ENCODE measurements at regions not wholly inside any gene's neighbourhood (a gene's known extent, or its start where the extent isn't known, plus 50 kb on each side); places are given as distances from the start of the nearest gene placed in this dataset.
"Not testable (repeated sequence)": the region's sequence is repeated elsewhere in the genome, so short reads cannot be mapped to it uniquely, and the experiment has no call there.

DNA sequence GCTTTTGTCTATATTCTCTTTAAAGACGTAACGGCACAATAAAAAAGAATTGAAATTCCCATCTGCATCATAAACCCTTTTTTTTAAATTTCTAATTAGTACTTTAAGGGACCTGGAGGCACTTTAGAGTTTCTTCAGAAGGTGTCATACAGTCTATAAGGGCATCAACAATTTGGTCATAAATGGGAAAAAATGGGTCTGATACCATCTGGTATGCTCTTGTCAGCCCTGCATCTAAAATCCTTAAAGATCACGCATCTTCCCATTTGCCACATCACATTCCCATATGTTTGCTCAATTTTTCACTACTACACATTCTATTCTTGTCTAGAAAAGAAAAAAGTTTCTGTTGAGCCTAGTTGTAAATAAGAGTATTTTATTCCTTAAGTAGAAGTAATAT lies 53.8 kb downstream of the COX7C start:
- DNase-seq, result no peak

DNA sequence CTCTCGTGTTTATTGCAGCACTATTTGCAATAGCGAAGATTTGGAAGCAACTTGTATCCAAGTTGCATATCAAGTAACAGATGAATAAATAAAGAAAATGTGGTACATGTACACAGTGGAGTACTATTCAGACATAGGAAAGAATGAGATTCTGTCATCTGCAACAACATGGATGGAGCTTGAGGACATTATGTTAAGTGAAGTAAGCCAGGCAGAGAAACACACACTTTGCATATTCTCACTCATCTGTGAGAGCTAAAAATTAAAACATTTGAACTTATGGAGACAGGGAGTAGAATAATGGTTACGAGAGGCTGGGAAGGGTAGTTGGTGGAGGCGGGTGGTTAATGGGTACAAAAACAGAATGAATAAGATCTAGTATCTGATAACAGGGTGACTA lies 56.3 kb downstream of the COX7C start:
- DNase-seq, result no peak

DNA sequence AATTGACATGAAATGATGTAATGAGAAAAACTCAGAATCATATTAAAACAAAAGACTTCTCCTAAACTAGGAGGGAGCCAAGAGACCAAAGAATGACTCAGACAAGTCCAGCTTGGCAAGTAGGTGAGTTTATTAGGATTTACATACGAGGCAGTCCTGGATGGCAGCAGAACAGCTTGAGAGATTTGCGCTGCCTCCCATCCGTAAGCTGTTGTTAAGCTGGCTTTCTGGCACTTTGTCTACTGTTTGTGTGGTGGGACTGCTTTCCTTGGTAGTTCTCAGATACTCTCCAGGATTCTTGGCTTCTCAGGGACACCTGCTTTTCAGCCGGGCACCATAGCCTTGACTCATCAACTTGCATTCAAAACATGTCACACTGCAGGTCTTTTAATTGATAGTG lies 57.6 kb downstream of the COX7C start:
- no peak for DNase-seq

DNA sequence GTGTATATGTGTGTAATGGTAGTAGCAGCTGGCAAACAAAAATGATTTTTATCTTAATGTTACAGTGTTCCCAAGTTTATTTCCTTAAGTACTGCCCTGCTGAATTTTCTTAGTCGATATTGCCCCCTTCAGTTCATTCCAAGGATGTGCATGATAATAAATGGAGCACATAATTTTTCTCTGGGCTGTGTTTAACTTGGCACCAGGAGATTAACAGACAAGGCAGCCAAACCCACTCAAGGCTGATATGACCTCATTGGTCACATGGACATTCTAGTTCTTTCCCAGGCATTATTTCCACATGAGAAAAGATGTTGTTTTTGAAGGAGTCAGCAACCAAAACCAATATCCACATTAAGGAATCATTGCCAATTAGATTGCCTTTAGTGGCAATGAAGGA lies 61.8 kb downstream of the COX7C start:
- peak; percentile 67 for DNase-seq

DNA sequence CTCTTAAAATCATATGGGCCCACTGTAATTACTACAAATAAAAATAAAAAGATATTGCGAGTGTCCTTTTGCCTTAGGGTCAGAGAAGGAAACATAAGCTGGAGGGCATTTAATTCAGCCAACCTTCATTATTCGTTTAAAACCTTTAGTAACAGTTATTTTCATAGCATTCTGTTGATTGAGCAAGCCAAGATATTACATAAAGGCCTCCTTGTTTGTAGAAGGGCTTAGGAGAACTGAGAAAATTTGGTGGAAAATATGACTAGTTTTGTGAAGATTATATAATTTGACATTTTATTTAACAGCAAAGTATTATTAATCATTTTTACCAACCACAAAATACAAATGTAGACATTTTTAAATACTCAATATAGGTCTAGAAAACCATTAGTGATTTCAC lies 62.2 kb downstream of the COX7C start:
- no peak for DNase-seq

DNA sequence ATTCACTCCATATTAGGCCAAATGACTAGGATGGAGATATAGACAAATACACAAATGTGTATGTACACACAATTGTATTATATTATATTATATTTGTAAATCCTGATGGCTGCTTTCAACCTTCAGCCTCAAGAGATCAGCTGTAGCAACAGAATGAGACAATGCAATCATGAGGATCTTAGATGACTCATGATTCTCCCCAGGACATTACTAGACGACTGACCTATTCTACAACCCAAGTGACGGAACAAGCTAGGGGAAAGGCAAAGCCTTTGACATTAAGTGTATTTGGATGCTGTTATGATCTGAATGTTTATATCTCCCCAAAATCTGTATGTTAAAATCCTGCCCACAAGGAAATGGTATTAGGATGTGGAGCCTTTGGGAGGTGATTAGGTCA lies 66.5 kb downstream of the COX7C start:
- no peak for DNase-seq

DNA sequence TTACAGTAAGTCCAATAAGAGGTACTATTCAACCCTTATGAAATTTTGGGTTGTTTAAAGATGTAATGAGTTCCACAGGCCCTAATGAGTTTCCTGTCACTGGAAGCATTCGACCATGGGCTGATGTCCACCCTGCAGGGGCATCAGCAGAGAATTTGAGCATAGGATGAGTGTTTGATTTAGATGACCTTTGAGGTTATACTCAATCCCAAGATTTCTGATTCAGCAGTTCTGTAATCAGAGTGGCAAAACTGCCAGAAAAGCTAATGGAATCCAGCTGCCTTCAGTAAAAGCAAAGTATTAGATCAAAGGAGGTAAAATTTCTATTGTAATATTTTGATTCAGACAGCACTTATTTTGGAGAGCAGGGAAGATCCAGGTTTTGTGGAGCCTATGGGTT lies 68.3 kb downstream of the COX7C start:
- no peak for DNase-seq

DNA sequence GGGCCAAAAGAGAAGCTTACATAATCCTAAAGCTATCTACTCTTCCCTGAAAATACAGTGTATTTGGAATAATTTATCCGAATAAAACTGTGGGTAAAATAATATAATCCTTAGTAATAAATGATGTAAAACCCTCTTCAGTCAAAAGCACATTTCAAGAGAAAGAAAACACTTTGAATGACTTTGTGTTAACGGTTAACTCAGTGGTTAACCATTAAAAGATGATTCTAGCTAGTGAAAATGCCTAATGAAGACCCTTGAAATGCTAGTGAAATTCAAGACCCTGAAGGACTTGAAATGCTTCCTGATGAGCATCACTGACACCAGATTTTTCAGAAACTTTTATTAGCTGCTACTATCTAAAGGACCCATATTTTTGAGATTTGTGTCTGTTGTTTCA lies 70.7 kb downstream of the COX7C start:
- DNase-seq, result no peak

DNA sequence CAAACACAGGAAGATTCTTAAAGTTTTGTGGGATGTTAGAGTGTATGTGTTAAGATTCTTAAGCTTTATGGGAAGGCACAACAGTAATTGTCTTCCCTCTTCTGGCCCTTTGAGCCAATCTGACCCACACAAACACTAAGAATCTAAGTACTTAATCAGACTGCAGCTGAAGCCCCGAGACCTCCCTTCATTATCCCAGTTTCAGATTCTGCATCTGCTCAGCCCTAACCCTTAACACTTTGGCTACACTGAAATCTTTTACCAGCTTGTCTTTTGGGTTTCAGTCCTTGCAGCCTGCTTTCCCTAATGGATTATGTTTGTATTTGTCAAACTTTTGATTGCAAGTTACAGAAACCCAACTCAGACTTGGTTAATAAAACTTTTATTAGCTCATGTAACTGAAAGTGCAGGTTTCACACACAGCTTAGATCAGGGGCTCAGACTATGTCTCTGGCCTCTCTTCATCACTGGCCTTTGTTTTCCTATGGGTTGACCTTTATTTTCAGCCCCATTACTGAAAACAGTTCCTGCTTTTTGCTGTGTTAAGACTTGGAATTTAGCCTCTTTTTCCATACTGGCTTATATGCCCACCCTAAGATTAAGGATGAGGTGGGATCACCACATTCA lies 71.5 kb downstream of the COX7C start:
- DNase-seq, result no peak

DNA sequence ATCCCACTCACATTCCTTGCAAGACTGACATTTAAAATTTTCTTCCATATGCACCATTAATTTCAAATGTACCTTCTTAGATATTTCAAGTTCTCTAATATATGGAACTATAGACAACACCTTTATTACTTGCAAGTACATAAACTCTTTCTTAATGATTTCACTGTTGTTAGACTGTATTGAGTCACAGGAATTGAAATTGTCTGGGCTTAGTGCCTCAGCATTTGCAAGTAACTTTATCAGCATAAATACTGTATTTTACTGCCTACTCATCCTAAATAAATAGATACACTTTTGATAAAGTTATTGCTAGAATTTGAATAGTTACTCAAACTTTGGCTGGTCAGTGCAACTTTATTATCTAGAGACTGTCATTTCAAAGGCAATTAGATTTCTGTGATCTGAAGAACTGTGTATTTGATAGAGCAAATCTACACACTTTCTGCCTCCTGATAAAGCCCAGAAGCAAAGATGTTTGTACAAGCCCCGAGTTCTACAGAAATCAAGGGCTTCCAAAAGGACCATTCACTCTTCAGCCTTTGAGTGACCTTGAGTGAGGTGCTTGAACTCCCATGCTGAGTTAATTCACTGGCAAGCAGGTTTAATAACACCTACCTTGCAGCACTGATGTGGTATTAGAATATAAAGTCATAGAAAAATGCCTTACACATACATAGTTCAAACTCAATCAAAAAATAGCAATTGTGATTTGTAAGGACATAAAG lies 91.6 kb downstream of the COX7C start:
- DNase-seq, result no peak

DNA sequence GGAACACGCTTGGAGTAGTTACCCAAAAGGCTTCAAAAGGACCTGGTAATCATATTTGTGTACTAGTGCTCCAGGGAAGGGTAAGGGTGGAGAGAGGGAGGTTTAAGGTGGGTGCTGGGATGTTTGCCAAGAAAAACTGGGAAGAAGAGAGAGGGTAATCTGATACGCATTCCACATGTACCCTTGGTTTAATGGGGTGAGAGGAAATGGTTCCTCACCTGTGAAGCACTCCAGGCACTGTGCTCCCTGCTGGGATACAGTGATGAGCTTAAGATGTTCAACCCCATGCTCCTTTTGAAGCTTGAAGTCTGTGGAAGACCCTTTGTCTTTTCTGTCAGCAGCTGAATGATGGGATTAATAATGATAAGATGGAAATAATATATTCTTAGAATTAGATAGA lies 98.4 kb downstream of the COX7C start:
- no peak for DNase-seq

DNA sequence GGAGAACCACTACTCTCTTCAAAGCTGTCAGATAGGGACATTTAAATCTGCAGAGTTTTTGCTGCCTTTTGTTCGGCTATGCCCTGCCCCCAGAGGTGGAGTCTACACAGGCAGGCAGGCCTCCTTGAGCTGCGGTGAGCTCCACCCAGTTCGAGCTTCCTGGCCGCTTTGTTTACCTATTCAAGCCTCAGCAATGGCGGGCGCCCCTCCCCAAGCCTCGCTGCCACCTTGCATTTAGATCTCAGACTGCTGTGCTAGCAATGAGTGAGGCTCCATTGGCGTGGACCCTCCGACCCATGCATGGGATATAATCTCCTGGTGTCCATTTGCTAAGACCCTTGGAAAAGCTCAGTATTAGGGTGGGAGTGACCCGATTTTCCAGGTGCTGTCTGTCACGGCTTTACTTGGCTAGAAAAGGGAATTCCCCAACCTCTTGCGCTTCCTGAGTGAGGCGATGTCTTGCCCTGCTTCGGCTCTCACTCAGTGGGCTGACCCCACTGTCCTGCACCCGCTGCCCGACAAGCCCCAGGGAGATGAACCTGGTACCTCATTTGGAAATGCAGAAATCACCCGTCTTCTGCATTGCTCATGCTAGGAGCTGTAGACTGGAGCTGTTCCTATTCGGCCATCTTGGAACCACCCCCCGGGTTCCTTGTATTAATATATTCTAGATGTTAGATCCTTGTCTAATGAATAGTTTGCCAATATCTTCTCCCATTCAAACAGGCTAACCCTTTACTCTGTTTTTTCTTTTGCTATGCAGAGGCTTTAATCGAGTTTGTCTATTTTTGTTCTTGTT lies 113.8 kb downstream of the COX7C start:
- not testable (repeated sequence) for DNase-seq

DNA sequence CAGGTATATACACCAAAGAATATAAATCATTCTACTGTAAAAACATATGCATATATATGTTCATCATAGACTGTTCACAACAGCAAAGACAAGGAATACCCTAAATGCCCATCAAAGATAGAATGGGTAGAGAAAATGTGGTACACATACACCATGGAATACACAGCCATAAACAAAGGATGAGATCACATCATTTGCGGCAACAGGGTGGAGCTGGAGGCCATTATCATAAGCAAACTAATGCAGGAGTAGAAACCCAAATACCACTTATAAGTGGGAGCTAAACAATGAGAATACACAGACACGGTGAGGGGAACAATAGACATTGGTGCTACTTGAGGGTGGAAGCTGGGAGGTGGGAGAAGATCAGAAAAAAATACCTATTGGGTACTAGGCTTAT lies 117.6 kb downstream of the COX7C start:
- no peak for DNase-seq

DNA sequence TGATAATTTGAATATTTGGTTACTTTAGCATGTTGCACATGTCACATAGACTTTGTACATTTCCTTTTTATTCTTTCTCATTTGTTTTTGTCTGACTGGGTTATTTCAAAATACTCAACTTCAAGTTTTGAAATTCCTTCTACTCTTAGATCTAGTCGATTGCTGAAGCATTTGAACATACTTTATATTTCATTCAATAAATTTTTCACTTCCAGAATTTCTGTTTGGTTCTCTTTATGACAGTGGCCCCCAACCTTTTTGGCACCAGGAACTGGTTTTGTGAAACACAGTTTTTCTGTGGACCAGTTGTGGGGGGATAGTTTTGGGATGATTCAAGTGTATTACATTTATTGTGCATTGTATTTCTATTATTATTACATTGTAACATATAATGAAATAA lies 119.8 kb downstream of the COX7C start:
- no peak for DNase-seq

DNA sequence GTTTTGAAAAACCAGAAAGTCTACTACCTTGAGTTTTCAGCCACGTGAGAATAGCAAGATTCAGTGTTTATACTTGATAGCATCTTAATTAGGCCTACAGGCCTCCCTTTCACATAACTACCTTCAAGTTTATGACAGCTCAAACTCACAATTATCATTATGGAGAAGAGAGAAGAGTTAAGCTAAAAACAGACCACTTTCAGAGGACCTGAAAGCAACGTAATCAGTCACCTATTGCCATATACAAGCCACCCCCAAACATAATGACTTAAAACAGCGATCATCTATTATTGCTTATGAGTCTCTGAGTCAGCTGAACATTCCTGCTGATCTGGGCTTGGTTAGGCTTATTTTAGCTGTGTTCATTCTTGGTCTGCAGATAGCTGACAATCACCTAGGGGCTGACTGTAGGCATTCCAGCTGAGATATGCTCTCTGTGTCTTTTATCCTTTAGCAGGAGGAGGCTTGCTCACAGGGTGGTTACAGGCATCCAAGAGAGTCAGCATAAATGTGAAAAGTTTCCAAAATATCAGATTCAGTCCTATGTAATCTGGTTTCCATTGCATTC lies 130.9 kb downstream of the COX7C start:
- no peak for DNase-seq

DNA sequence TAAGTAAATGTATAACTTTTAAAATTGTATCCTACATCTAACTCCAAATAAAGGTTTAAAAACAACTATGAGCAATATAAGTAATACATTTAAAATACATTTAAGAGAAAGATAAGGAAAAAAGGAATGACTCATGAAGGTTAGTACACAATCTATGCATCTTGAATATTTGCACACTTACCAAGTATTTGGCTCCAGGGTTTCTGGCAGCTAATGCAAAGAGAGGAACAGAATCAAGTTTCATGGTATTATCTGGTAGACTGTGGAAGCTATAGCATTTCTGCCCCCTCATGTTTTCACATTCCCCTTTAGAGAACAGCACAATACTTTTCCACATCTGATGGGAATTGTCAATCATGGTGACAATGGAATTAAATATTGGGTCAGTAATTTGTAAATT lies 132.1 kb downstream of the COX7C start:
- DNase-seq, result no peak

DNA sequence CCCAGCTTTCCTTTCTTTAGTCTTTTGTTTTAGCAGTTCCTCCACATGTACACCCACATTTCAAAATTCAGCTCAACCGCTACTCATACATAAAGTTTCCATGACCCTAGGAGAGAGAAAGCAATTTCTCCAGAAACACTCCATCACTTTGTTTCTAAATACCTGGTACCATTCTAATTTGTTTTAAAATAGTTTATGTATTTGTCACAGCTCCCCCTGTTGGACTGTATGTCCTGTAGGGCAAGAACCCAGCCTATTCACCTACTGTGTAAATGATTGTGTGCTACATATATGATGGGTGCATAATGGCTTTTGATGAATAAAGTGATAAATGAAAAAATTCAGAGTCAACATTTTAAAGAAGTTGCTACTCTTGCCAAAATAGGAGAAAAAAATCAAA lies 139.1 kb downstream of the COX7C start:
- DNase-seq, result no peak

DNA sequence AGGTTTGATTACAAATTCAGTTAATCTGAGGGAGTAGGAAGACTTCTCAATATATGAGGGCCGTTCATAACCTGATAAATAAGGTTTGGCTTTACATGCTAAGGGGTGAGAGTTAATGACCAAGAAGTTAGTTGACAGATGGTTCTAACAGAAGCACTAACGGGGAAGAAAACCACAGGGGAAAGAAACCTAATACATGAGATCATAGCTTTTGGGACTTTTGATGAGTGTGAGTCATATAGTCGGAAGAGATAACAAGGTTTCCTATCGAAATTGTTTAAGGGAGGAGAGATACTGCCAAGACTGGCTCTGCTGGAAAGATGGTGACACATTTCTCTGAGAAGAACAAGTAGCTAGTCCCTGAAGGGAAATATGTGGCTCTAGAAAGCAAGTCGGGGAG lies 140.1 kb downstream of the COX7C start:
- DNase-seq, result no peak

DNA sequence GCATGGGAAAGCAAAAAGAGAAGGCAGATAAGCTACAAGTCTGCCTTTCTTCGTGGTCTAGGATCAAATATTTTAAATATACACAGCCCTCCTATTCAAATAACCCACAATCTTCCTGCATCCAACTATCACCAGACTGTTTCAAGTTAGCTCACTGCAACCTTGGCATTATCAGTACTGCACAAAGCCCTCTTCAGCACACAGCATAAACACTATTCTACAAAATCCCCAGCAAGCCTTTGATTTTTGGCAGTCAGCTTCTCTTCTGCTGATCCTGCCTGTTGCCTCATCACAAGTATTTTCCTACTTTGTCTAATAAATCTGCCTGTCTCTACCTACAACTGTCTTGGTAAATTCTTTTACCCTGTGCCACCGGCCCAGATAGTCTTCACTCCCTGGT lies 142.9 kb downstream of the COX7C start:
- DNase-seq, result no peak

DNA sequence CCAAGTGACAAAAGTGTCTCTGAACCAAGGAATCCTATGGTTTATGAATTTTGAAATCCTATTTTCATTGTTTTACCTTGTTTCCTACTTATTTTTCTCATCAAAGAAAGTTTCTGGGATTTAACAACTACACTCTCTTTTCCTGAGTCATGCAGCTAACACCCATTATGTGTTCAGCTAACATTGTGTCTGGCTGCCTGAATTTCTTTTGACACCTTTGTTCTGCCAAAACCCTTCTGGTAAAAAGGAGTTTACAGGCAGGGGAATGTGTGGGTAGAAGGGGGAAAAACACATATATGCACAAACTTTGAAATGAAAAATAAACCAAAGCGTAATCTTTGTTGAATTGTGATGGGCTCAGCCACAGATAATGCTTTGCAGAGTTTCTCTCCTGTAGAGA lies 146.2 kb downstream of the COX7C start:
- DNase-seq, result no peak

DNA sequence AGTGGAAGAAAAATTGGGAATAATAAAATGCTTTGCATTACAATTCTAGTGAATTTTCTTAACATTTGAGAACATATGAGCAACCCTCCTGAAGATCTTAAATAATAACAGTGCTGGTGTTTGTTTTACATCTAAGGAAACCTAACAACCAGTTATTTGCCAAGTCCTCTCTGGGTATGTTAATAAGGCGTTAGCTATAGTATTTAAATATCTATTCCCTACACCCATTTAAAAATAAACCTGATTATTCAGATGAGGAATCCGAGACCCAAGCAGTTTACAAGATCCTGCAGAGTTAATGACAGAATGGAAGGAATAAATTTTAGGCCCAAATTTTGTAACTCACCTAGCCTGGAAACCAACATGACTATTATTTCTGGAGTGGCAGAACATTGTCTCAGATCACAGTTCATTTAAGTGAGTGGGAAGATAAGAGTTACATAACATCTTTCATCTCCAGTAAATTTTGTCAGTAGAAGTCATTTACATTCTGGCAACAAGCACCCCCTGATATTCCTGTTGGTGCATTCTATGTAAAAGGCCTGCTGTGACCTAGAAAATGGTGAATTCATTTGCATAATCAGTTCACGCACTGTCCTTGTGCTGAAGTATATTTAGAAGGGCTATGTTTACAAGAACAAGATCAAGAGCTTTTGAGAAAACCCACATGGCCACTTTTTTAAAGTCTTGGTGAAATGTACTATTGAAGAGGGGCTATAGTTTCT lies 148.2 kb downstream of the COX7C start:
- no peak for DNase-seq

DNA sequence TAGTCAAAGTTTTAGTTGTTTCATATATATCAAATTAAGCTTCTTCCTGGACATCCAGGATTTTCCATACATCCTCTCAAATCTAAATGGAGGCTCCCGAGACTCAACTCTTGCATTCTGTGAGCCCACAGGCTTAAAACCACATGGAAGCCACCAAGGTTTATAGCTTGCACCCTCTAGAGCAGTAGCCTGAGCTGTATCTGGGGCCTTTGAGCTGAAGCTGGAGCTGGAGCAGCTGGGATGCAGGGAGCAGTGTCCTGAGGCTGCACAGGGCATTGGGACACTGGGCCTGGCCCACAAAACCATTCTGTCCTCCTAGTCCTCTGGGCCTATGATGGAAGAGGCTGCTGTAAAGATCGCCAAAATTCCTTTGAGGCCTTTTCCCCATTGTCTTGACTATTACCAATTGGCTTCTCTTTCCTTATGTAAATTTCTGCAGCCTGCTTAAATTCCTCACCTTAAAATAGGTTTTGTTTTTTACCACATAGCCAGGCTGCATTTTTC lies 151.0 kb downstream of the COX7C start:
- no peak for DNase-seq

DNA sequence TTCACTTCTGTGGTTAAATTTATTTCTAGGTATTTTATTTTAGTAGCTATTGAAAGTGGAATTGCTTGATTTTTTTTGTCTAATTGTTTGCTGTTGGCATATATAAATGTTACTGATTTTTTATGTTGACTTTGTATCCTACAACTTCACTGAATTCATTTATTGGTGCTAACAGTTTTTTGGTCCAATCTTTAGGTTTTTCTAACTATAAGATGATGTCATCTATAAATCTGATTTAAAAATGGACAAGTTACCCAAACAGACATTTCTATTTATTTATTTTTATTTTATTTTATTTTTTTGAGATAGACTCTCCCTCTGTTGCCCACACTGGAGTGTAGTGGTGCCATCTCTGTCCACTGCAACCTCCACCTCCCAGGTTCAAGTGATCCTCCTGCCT lies 162.3 kb downstream of the COX7C start:
- no peak for DNase-seq
